Endodermal cell (in vitro differentiated cells): ENCODE measurements at regions not wholly inside any gene's neighbourhood (a gene's known extent, or its start where the extent isn't known, plus 50 kb on each side); places are given as distances from the start of the nearest gene placed in this dataset.
A peak's percentile ranks its signal among the peaks of the same experiment; 100 is the strongest.

ENCODE experiments used
- DNase-seq: peaks from one replicate; pipeline ENCODE4 v3.0.0-alpha.2; 2017
- H3K27ac ChIP-seq: 2 replicates; pipeline ENCODE4 v1.5.1; 2013; ENCODE audit warnings: mild to moderate bottlenecking, low read depth, low read length, moderate library complexity
- H3K27me3 ChIP-seq: 2 replicates; pipeline ENCODE4 v1.6.1; 2013; ENCODE audit warnings: mild to moderate bottlenecking, low read length, moderate library complexity; ENCODE audit not compliant: insufficient read depth, control insufficient read depth, poor library complexity, severe bottlenecking
- H3K36me3 ChIP-seq: 2 replicates; pipeline ENCODE4 v1.7.0; 2013; ENCODE audit warnings: mild to moderate bottlenecking, low read length, moderate library complexity; ENCODE audit not compliant: control insufficient read depth, insufficient read depth
- H3K4me1 ChIP-seq: one replicate; pipeline ENCODE4 v1.7.0; 2013; ENCODE audit warnings: low read length; ENCODE audit not compliant: control insufficient read depth, insufficient read depth
- H3K4me3 ChIP-seq: 2 replicates; pipeline ENCODE4 v1.5.1; 2013; ENCODE audit warnings: mild to moderate bottlenecking, low read length, moderate library complexity
- H3K9ac ChIP-seq: 2 replicates; pipeline ENCODE4 v1.6.1; 2013; ENCODE audit warnings: mild to moderate bottlenecking, low read length, moderate library complexity; ENCODE audit not compliant: poor library complexity, severe bottlenecking; ENCODE audit errors: extremely low read depth
- H3K9me3 ChIP-seq: 2 replicates; pipeline ENCODE4 v1.6.1; 2013; ENCODE audit warnings: mild to moderate bottlenecking, low read length, moderate library complexity; ENCODE audit not compliant: control insufficient read depth
- H3K27ac Mint-ChIP-seq: 2 replicates; pipeline ENCODE4 v1.8.0; 2020; ENCODE audit warnings: mixed read lengths
- H3K27me3 Mint-ChIP-seq: 2 replicates; pipeline ENCODE4 v1.8.0; 2021; ENCODE audit warnings: mild to moderate bottlenecking, mixed read lengths; ENCODE audit not compliant: insufficient read depth
- H3K36me3 Mint-ChIP-seq: 2 replicates; pipeline ENCODE4 v1.8.0; 2020; ENCODE audit warnings: low read depth, mixed read lengths
- H3K4me1 Mint-ChIP-seq: 2 replicates; pipeline ENCODE4 v1.8.0; 2020; ENCODE audit warnings: mixed read lengths
- H3K4me3 Mint-ChIP-seq: 2 replicates; pipeline ENCODE4 v1.8.0; 2020; ENCODE audit warnings: mild to moderate bottlenecking, moderate library complexity, mixed read lengths
- H3K9me3 Mint-ChIP-seq: 2 replicates; pipeline ENCODE4 v1.8.0; 2020; ENCODE audit warnings: mild to moderate bottlenecking, mixed read lengths
- WGBS, 2 experiments: methylation state at CpG; one replicate each; pipeline versions ENCODE4 v1.1.5 to v1.1.7; 2013; ENCODE audit warnings: missing lambda C conversion rate in 2 of 2, mixed read lengths in 1 of 2; ENCODE audit not compliant: insufficient coverage in 1 of 2, insufficient read length in 1 of 2; 5-methylcytosine and 5-hydroxymethylcytosine counted together
- TF ChIP-seq, protein P1 (sequence below): fragments of 200-600 bp; sonication (generic); conservative IDR thresholded peaks from 2 replicates; pipeline ENCODE4 v1.5.0; 2021; ENCODE audit warnings: antibody characterized with exemption, mild to moderate bottlenecking

DNA sequence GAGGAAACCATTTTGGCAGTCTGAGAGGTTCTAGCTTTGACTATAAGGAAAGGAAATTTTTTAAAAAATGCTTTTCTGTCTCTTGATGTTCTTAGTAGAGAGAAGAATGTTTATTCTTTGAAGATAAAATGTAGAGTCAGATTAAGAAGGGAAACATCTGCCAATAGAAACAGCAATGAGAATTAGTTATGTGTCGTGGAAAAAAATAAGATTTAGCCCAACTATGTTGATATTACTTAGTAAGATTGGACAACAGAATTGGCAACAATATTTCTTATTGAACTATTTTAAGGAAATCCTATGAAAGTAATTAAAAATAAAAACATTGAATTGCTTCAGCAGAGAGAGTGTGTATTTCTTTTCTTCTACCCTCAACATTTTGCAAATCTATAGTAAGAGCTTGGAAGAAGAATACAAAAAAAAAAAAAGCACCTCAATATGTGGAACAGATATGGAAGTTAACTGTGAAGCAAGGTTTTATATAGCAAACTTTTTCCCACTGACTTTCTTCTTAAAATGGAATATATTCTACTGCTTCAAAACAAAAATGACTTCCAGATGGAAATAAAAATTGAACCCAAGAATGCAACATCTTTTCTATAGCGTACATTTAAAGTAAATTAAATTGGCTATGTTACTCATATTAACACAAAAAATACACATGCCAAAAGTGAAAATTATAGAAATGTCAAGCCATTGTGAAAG, 177.9 kb downstream of the FAM124B start:
- Mint-ChIP-seq H3K4me3 (no peak overlapping the region), H3K36me3 (peaks cover 6% of the 10 kb centered on the region), H3K4me1 (peaks cover 70% of the 10 kb centered on the region), H3K9me3 (peaks cover 16% of the 10 kb centered on the region), H3K27me3 (no peaks in the 10 kb centered on the region), H3K27ac (peak overlapping the region; percentile 55)
- Histone ChIP-seq H3K9me3 (peaks cover 15% of the 10 kb centered on the region), H3K27me3 (no peaks in the 10 kb centered on the region), H3K4me3 (no peak overlapping the region), H3K9ac (no peak overlapping the region), H3K27ac (no peak overlapping the region), H3K36me3 (no peaks in the 10 kb centered on the region), H3K4me1 (peaks cover 10% of the 10 kb centered on the region)
- 95% methylated on average over 2 of the region's 2 CpGs; no CpG with 5 or more reads in 1 of the 2 experiments for WGBS, 2 experiments
- TF ChIP-seq, protein P1, sequence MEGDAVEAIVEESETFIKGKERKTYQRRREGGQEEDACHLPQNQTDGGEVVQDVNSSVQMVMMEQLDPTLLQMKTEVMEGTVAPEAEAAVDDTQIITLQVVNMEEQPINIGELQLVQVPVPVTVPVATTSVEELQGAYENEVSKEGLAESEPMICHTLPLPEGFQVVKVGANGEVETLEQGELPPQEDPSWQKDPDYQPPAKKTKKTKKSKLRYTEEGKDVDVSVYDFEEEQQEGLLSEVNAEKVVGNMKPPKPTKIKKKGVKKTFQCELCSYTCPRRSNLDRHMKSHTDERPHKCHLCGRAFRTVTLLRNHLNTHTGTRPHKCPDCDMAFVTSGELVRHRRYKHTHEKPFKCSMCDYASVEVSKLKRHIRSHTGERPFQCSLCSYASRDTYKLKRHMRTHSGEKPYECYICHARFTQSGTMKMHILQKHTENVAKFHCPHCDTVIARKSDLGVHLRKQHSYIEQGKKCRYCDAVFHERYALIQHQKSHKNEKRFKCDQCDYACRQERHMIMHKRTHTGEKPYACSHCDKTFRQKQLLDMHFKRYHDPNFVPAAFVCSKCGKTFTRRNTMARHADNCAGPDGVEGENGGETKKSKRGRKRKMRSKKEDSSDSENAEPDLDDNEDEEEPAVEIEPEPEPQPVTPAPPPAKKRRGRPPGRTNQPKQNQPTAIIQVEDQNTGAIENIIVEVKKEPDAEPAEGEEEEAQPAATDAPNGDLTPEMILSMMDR = no peak
- DNase-seq = no peak

DNA sequence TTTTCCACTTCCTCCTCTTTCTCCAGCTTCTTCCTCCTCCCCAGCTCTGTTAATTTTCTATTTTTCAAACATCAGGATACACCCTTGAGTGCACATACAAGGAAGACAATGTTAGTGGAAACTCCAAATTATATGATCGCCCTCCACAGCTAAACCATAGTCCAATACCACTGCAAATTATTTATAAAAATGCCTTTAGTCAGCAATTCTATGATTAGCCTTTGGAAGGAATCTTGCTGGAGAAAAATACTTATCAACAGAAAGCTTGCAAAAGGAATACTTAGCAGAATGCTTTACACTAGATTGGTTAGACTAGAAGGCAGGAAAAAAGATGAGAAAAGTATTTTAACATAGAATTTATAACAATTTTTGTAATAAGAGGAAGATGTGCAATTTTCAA, 178.9 kb downstream of the FAM124B start:
- Histone ChIP-seq H3K4me3 (no peak overlapping the region), H3K36me3 (no peaks in the 10 kb centered on the region), H3K27ac (no peak overlapping the region), H3K27me3 (no peaks in the 10 kb centered on the region), H3K9me3 (peaks cover 15% of the 10 kb centered on the region), H3K4me1 (peaks cover 14% of the 10 kb centered on the region), H3K9ac (no peak overlapping the region)
- no peak for DNase-seq
- TF ChIP-seq, protein P1 = no peak
- Mint-ChIP-seq H3K4me3 (no peak overlapping the region), H3K27me3 (no peaks in the 10 kb centered on the region), H3K36me3 (peaks cover 7% of the 10 kb centered on the region), H3K9me3 (peaks cover 16% of the 10 kb centered on the region), H3K27ac (no peak overlapping the region), H3K4me1 (peaks cover 70% of the 10 kb centered on the region)
- 30% methylated on average over 1 of the region's 1 CpG; no CpG with 5 or more reads in 1 of the 2 experiments for WGBS, 2 experiments

DNA sequence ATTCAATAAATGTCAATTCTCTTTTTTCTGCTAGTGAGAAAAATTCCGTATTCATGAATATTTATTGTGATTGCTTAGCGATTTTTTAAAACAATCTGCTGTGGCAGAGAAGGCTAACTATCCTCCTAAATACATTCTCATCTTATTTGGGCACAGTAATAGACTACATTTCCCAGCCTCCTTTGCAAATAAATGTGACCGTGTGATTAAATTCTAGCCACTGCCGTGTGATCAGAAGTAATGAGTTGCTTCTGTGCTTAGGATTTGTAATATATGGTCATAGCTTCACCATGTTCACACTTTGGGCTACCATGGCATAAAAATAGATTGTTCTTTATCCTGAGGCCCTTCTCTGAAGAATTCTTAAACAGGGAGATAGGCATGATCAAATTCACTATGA, 179.6 kb downstream of the FAM124B start:
- peaks cover 16% of the 10 kb centered on the region for H3K9me3 Mint-ChIP-seq
- Histone ChIP-seq H3K36me3 (no peaks in the 10 kb centered on the region), H3K9me3 (peaks cover 18% of the 10 kb centered on the region), H3K9ac (no peak overlapping the region), H3K27ac (no peak overlapping the region), H3K4me1 (peaks cover 14% of the 10 kb centered on the region), H3K4me3 (no peak overlapping the region), H3K27me3 (no peaks in the 10 kb centered on the region)
- peaks cover 7% of the 10 kb centered on the region for H3K36me3 Mint-ChIP-seq
- H3K4me1 Mint-ChIP-seq = peaks cover 69% of the 10 kb centered on the region
- no peak for DNase-seq
- TF ChIP-seq, protein P1 = no peak
- peak overlapping the region; percentile 28 for H3K27ac Mint-ChIP-seq
- WGBS, 2 experiments = 61 to 70% methylated on average over 4 of the region's 4 CpGs
- no peak overlapping the region for H3K4me3 Mint-ChIP-seq
- no peaks in the 10 kb centered on the region for H3K27me3 Mint-ChIP-seq
